Hematopoietic multipotent progenitor cell treated with erythropoietin and hydrocortisone succinate and interleukin-3 and kit ligand, for 8 days (in vitro differentiated cells): ENCODE measurements at regions not wholly inside any gene's neighbourhood (a gene's known extent, or its start where the extent isn't known, plus 50 kb on each side); places are given as distances from the start of the nearest gene placed in this dataset.
"Not testable (repeated sequence)": the region's sequence is repeated elsewhere in the genome, so short reads cannot be mapped to it uniquely, and the experiment has no call there.

ENCODE experiments used
- DNase-seq: peaks from one replicate; pipeline ENCODE4 v3.0.0-alpha.2; 2015

DNA sequence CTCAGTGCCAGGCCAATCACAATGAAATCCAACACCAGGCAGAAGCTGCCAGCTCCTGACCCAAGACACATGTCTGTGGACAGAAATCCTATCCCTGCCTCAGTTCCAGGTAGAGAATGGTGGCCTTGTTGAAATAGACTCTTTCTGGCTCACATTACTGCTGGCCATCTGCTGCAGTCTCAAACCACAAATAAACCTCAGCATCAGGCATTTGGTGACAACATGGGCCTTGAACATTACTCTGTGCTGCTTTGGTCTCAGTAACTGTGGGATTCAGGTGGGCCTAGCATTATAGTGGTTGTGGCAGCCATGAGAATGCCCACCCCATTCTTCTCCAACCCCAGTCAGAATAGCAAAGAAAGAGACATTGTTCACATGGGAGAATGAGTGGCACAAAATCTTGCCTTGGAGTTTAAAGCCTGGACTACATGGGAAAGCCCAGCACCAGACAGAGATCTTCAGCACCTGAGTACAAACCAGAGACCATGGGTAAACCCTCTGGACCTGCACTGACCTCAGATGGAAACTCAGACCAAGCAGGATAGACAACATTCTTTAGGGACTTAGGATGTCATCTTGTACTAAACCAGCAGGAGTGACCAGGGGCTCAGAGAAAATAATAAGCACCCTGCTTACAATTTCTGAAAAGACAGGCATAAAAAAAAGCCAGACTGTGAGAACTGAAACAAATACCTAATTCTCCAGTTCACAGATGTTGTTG, 50.4 kb upstream of the TRAM1L1 start:
- DNase-seq, result no peak

DNA sequence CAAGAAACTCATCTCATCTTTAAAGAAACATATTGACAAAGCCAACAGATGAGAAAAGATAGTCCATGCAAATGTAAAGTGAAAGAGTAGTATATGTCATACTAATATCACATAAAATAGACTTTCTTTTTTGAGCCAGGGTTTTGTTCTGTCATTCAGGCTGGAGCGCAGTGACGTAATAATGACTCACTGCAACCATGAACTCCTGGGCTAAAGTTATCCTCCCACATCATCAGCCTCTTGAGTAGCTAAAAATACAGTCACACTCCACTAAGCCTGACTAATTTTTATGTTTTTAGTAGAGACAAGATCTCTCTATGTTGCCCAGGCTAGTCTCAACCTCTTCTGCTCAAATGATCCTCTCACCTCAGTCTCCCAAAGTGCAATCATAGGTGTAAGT, 51.8 kb upstream of the TRAM1L1 start:
- DNase-seq, result no peak

GRCh38 chr4:117138732-117139131, 53.4 kb upstream of the TRAM1L1 start:
- not testable (repeated sequence) for DNase-seq

- no peak for DNase-seq
Measured at GRCh38 chr4:117154251-117154650, 68.9 kb upstream of the TRAM1L1 start.

DNA sequence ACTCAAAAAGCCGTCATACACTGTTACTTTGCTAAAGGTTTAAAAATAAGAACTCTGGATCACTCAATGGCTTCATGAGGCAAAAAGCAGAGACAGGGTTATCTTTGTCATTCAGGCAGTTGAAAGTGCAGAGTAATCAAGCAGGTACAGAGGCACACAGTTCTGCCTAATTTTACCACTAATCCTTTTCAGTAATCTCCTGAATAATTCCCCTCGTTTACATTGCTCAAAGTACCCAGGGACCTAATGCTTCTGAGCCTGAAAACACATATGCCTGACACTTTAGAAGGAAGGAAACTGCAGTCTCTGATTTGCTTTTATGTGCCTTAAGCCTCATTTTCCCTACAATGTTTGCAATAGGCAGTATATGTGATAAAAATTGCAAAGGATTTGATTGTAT, 71.4 kb upstream of the TRAM1L1 start:
- DNase-seq, result no peak

- DNase-seq, result no peak
Measured at GRCh38 chr4:117157360-117157759, 72.0 kb upstream of the TRAM1L1 start.

- DNase-seq, result no peak
Measured at GRCh38 chr4:117162976-117163375, 77.6 kb upstream of the TRAM1L1 start.

DNA sequence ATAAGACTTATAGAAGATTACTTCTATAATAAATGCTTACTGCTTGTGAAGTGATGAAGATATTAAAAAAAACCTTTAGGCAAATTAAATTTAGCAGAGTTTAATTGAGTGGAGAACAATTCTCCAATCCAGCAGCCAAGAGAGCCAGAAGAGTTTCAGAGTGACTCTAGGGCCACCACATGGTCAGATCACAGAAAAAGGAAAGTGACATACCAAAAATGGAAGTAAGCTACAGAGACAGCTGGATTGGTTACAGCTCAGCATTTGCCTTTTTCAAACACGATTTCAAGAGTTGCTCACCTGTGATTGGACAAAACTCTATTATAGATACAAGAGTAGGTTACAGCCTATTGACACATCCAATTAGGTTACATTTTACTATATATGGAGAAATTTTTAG, 79.0 kb upstream of the TRAM1L1 start:
- DNase-seq, result no peak

DNA sequence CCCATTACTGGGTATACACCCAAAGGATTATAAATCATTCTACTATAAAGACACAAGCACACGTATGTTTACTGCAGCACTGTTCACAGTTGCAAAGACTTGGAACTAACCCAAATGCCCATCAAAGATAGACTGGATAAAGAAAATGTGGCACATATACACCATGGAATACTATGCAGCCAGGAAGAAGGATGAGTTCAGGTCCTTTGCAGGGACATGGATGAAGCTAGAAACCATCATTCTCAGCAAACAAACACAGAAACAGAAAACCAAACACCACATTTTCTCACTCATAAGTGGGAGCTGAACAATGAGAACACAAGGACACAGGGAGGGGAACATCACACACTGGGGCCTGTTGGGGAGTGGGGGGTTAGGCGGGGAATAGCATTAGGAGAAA, 90.0 kb upstream of the TRAM1L1 start:
- DNase-seq, result not testable (repeated sequence)

DNA sequence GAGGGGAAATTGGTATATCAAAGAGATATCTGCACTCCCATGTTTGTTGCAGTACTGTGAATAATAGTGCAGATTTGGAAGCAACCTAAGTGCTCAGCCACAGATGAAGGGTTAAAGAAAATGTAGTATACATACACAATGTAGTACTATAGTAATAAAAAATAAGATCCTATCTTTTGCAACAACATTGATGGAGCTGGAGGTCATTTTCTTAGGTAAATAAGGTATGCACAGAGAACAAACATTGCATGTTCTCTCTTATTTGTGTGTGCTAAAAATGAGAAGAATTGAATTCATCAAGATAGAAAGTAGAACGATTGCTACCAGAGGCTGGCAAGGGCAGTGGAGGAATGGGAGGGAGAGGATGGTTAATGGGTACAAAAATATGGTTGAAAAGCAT, 117.9 kb upstream of the TRAM1L1 start:
- no peak for DNase-seq

- DNase-seq, result no peak
Measured at GRCh38 chr4:117210551-117210950, 125.2 kb upstream of the TRAM1L1 start.

- no peak for DNase-seq
Measured at GRCh38 chr4:117224256-117224655, 138.9 kb upstream of the TRAM1L1 start.

DNA sequence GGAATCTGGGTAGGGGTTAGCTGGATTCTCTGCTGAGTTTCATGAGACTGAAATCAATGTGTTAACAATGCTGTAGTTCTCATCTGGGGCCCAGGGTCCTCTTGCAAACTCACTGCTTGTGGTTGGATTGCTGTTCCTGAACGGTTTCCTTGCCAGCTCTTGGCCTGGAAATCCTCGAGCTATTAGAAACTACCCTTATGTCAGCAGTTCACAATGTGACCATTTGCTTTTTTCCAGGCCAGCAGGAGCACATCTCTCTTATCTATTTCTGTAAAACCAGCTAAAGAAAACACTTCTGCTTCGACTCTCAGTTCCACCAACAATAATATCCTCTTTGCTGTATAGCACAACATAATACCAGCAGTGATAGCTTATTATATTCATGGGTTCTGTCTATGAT, 140.1 kb upstream of the TRAM1L1 start:
- DNase-seq, result no peak

DNA sequence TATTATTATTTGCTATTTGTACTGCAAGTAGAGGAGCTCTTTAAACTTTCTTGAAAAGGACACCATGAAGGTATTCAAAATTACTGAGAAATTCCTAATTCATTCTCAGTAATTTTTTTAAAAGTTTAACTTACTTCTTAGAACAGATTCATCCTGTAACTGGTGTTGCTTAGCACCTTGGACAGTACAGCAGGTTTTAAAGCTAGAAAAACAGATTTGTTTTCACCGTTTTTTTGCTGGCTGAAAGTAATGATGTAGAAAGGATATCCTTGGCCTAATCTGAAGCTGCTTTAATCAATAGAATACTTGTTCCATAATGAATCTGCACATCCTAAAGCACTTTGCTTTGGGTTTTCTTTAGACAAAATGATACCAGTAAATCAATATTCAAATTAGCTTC, 142.5 kb upstream of the TRAM1L1 start:
- DNase-seq, result no peak

DNA sequence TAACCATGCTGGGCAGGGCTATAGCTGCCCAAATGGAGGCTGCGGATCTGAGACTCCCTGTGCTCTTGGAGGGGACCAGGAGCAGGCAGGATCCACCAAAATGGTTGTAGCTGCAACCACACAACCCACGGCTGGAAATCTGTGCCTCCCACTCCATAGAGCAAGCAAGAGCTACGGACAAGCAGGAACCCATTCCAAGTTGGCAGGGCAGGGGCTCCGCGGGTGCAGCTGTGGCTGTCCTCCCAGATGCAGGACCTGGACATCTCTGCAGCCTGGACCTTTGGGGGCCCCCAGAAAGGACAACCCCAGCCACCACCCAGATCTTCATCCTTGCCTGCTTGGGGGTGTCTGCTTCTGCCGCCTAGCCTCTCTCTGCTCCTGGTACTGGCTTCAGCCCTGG, 154.1 kb upstream of the TRAM1L1 start:
- no peak for DNase-seq

- DNase-seq, result no peak
Measured at GRCh38 chr4:117249333-117249732, 164.0 kb upstream of the TRAM1L1 start.

GRCh38 chr4:117264072-117264471, 178.7 kb upstream of the TRAM1L1 start:
- no peak for DNase-seq

GRCh38 chr4:117267317-117267716, 181.9 kb upstream of the TRAM1L1 start:
- no peak for DNase-seq

GRCh38 chr4:117284736-117285135, 199.4 kb upstream of the TRAM1L1 start:
- DNase-seq, result no peak

GRCh38 chr4:117293784-117294183, 208.4 kb upstream of the TRAM1L1 start:
- no peak for DNase-seq

- no peak for DNase-seq
Measured at GRCh38 chr4:117302226-117302625, 216.8 kb upstream of the TRAM1L1 start.

DNA sequence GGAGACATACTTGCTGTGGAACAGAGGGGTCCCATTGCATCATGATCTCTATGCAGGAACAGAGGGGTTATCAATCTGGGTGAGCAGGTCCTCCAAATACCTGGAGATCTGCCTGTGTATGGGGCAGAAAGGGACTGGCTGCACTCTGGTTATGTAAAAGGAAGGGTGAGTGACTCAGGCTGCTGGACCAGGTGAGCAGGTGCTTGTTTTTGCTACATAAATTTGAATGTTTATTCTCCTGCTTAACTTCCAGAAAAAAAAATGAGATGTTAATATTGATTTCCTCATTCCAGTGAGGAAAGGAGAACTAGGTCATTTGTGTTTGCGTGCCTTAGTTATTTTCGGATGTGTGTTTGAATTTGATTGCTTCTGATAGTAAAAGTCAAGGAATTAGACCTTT, 225.8 kb upstream of the TRAM1L1 start:
- DNase-seq, result no peak

DNA sequence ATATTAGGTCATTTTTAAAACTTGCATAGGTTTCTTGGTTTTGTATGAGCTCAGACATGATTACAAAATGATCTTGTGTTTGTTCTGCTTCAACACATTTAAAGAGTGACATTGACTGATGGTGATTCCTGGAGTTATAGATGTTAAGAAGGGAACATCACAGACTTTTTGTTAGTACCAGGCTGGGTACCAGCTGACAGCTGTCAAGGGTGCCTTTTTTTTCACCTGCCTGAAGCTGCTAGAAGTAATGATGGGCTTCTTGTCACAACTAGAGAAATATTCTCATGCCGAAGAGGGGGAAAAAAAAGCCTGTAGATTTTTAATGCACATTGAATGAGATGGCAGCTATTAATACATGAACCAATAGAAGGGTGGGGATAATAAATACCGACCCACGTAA, 226.6 kb upstream of the TRAM1L1 start:
- DNase-seq, result no peak

DNA sequence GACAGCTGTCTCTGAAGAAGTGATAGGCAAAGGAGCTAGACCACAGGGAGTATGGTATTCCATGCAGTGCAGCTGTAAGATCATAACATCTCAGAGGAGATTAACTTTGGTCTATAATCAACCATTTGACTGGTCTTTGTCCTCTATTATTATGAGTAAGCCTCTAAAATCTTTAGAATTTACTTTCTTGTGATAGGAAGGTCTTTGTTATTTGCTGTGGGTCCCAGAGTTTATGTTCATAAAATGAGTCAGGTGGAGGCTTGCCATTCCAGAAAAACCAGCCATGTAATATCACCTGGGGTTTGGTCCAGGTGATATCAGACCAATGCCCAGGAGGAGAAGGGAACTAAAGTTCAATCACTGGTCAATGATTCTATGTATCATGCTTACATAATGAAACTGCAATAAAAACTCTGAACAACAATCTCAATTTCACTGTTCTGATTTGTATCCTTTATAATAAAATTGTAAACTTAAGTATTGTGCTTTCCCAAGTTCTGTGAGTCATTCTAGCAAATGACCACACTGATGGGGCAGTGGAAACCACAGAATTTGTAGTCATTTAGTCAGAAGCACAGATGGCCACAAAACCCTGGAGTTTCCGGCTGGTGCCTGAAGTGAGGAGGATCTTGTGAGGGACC, 239.6 kb upstream of the TRAM1L1 start:
- DNase-seq, result no peak

DNA sequence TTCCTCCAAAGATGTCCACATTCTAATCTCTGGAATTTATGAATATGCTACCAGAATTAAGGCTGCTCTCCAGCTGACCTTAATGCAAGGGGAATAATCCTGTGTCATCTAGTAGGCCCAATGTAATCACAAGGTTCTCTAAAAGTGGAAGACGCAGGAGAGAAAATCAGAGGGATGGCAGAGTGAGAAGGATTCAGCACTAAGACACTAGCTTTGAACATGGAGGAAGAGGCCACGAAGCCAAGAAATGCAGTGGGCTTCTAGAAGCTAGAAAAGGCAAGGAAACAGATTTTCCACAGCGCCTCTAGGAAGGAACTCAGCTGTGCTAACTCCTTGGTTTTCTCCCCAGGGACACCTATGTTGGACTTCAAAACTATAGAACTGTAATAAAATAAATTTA, 240.7 kb upstream of the TRAM1L1 start:
- no peak for DNase-seq
